IMR-90 (cell line): ENCODE measurements at regions not wholly inside any gene's neighbourhood (a gene's known extent, or its start where the extent isn't known, plus 50 kb on each side); places are given as distances from the start of the nearest gene placed in this dataset.

Experiments
- ATAC-seq: fragments of 200-7000 bp; cut with Tn5 transposase; 2 replicates; pipeline ENCODE4 v1.9.1; 2020; ENCODE audit warnings: low read depth, mild to moderate bottlenecking, moderate library complexity
- BruUV-seq: library from RNA; stranded (reverse); fragments of 400-500 nt; replicated peaks from 2 replicates; lab custom pipeline; 2021; lab: Mats Ljungman, UMichigan
- CTCF ChIA-PET: fragments of 300-600 bp; formaldehyde crosslinking; extraction: SDS; loops from one replicate; lab custom pipeline; 2021; ENCODE audit warnings: antibody characterized with exemption; lab: Yijun Ruan, JAX
- POLR2A ChIA-PET: fragments of 300-600 bp; sonication (Branson Sonifier 250); formaldehyde crosslinking; loops from one replicate; lab custom pipeline; 2022; ENCODE audit warnings: antibody characterized with exemption; ENCODE audit not compliant: unreplicated experiment; lab: Charles Lee
- DNase-seq: peaks from one replicate; pipeline ENCODE4 v3.0.0; 2013
- H2AFZ ChIP-seq: replicated peaks from 2 replicates; pipeline ENCODE3; 2013; ENCODE audit warnings: low read length, mild to moderate bottlenecking; ENCODE audit not compliant: poor library complexity
- H2AK5ac ChIP-seq: 2 replicates; pipeline ENCODE4 v1.6.1; 2013; ENCODE audit warnings: low read depth, low read length, inconsistent platforms
- H2AK9ac ChIP-seq: replicated peaks from 2 replicates; pipeline ENCODE3; 2013; ENCODE audit warnings: mild to moderate bottlenecking, low read depth, low read length, moderate library complexity; ENCODE audit not compliant: poor library complexity
- H2BK120ac ChIP-seq: 2 replicates; pipeline ENCODE4 v1.6.1; 2013; ENCODE audit warnings: low read depth, low read length, inconsistent platforms
- H2BK15ac ChIP-seq: 3 replicates; pipeline ENCODE4 v1.6.1; 2013; ENCODE audit warnings: low read depth, low read length, inconsistent platforms
- H2BK20ac ChIP-seq: 2 replicates; pipeline ENCODE4 v1.6.1; 2013; ENCODE audit warnings: low read depth, mild to moderate bottlenecking, inconsistent platforms, low read length, moderate library complexity
- H2BK5ac ChIP-seq: 2 replicates; pipeline ENCODE4 v1.6.1; 2013; ENCODE audit warnings: mild to moderate bottlenecking, low read depth, low read length, inconsistent platforms; ENCODE audit not compliant: poor library complexity, severe bottlenecking
- H3K14ac ChIP-seq: replicated peaks from 2 replicates; pipeline ENCODE4 v1.6.1; 2013; ENCODE audit warnings: low read depth, low read length, inconsistent platforms
- H3K18ac ChIP-seq: 2 replicates; pipeline ENCODE4 v1.6.1; 2013; ENCODE audit warnings: low read depth, low read length, control low read depth
- H3K23ac ChIP-seq: 2 replicates; pipeline ENCODE4 v1.6.1; 2013; ENCODE audit warnings: low read depth, low read length, inconsistent platforms
- H3K27ac ChIP-seq: 2 replicates; pipeline ENCODE4 v1.5.1; 2013; ENCODE audit warnings: mild to moderate bottlenecking, control low read depth, low read length; ENCODE audit not compliant: insufficient read depth
- H3K27me3 ChIP-seq: 2 replicates; pipeline ENCODE4 v1.6.1; 2013; ENCODE audit warnings: low read length; ENCODE audit not compliant: control insufficient read depth, insufficient read depth
- H3K36me3 ChIP-seq: 2 replicates; pipeline ENCODE4 v1.6.1; 2013; ENCODE audit warnings: low read length, mixed read lengths; ENCODE audit not compliant: control insufficient read depth, insufficient read depth
- H3K4ac ChIP-seq: 2 replicates; pipeline ENCODE4 v1.6.1; 2013; ENCODE audit warnings: low read depth, low read length, inconsistent platforms
- H3K4me1 ChIP-seq: 2 replicates; pipeline ENCODE4 v1.6.1; 2013; ENCODE audit warnings: low read length, mixed read lengths; ENCODE audit not compliant: control insufficient read depth, insufficient read depth
- H3K4me2 ChIP-seq: 2 replicates; pipeline ENCODE4 v1.6.1; 2013; ENCODE audit warnings: low read depth, mild to moderate bottlenecking, control low read depth, low read length, moderate library complexity
- H3K4me3 ChIP-seq: 2 replicates; pipeline ENCODE4 v1.5.1; 2013; ENCODE audit warnings: low read depth, mild to moderate bottlenecking, control low read depth, low read length, moderate library complexity; ENCODE audit not compliant: insufficient read depth
- H3K56ac ChIP-seq: 2 replicates; pipeline ENCODE4 v1.6.1; 2013; ENCODE audit warnings: low read length, inconsistent platforms; ENCODE audit not compliant: insufficient read depth; ENCODE audit errors: extremely low read depth
- H3K79me1 ChIP-seq, 2 experiments: 2 replicates each; pipeline ENCODE4 v1.6.1; 2013; ENCODE audit warnings: low read length in 2 of 2, inconsistent platforms in 1 of 2, low read depth in 1 of 2
- H3K9ac ChIP-seq: 2 replicates; pipeline ENCODE4 v1.6.1; 2013; ENCODE audit warnings: low read depth, low read length, control low read depth
- H3K9me1 ChIP-seq: 2 replicates; pipeline ENCODE4 v1.6.1; 2013; ENCODE audit warnings: low read length, inconsistent platforms; ENCODE audit not compliant: insufficient read depth
- H3K9me3 ChIP-seq: 2 replicates; pipeline ENCODE4 v1.6.1; 2013; ENCODE audit warnings: low read length; ENCODE audit not compliant: control insufficient read depth, insufficient read depth
- H4K20me1 ChIP-seq: 2 replicates; pipeline ENCODE4 v1.6.1; 2013; ENCODE audit warnings: low read length, inconsistent platforms; ENCODE audit not compliant: insufficient read depth
- H4K5ac ChIP-seq: 2 replicates; pipeline ENCODE4 v1.6.1; 2013; ENCODE audit warnings: mild to moderate bottlenecking, low read depth, low read length, control low read depth
- H4K8ac ChIP-seq, 2 experiments: 2 replicates each; pipeline ENCODE4 v1.6.1; 2013; ENCODE audit warnings: low read depth in 2 of 2, low read length in 2 of 2, control low read depth in 1 of 2, inconsistent platforms in 1 of 2
- H4K91ac ChIP-seq: 2 replicates; pipeline ENCODE4 v1.6.1; 2013; ENCODE audit warnings: low read depth, low read length, inconsistent platforms; ENCODE audit not compliant: insufficient read depth
- BHLHE40 ChIP-seq: fragments of 150-350 bp; IDR thresholded peaks from 2 replicates; pipeline ENCODE4 v1.6.1; 2016; ENCODE audit warnings: mild to moderate bottlenecking, low read depth, low read length
- CTCF ChIP-seq: conservative IDR thresholded peaks from 2 replicates; pipeline ENCODE4 v1.5.1; 2012; ENCODE audit warnings: mild to moderate bottlenecking, low read depth, low read length, improper control_type of control experiment
- FOS ChIP-seq: fragments of 150-350 bp; IDR thresholded peaks from 2 replicates; pipeline ENCODE4 v1.6.1; 2016; ENCODE audit warnings: low read depth, low read length
- MAZ ChIP-seq: IDR thresholded peaks from 2 replicates; pipeline ENCODE4 v1.6.1; 2012; ENCODE audit warnings: low read depth, mild to moderate bottlenecking, low read length, improper control_type of control experiment, moderate library complexity, borderline replicate concordance
- POLR2A ChIP-seq: IDR thresholded peaks from 2 replicates; pipeline ENCODE4 v1.6.1; 2012; ENCODE audit warnings: mild to moderate bottlenecking, low read depth, low read length
- RCOR1 ChIP-seq: IDR thresholded peaks from 2 replicates; pipeline ENCODE4 v1.6.1; 2012; ENCODE audit warnings: mild to moderate bottlenecking, low read length, improper control_type of control experiment; ENCODE audit not compliant: insufficient replicate concordance
- RFX5 ChIP-seq: IDR thresholded peaks from 2 replicates; pipeline ENCODE4 v1.8.0; 2012; ENCODE audit warnings: low read depth, mild to moderate bottlenecking, low read length, moderate library complexity
- WGBS, 2 experiments: methylation state at CpG; one replicate each; pipeline versions ENCODE4 v1.1.5 to v1.1.7; 2013; ENCODE audit warnings: missing lambda C conversion rate in 2 of 2; ENCODE audit not compliant: insufficient read length in 1 of 2; ENCODE audit errors: extremely low coverage in 2 of 2; 5-methylcytosine and 5-hydroxymethylcytosine counted together
- dilution Hi-C: fragments of 300-500 bp; cut with HindIII; formaldehyde crosslinking; loops from one replicate; pipeline ENCODE4 v1.14.3; 2018; ENCODE audit warnings: low sequenced_read_pairs; ENCODE audit not compliant: unreplicated experiment
- in situ Hi-C: fragments of 300-500 bp; cut with MboI; formaldehyde crosslinking; loops from 3 replicates; pipeline ENCODE4 v1.14.3; 2019; ENCODE audit warnings: low sequenced_read_pairs, inconsistent platforms, mixed read lengths
- intact Hi-C: fragments of 100-400 bp; cut with micrococcal nuclease; formaldehyde crosslinking; loops from 2 replicates; pipeline ENCODE4 v1.10.0; 2022

DNA sequence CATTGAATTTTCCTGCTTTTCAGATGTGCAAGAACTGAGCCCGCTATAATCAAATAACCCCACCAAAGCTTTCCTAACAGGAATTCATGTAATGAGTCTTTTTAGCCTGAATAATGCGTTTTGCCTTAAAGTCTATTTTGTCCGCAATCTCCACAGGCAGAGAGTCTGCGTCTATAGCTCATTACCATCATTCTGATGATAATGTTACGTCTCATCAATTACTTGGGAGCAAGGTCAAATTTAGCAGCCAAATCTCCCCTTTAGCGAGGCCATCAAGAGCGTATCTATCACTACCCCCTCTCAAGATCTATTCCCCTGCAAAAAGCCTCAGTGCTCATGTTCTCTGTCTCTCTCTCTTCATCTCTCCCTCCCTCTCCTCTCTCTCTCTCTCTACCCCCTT lies 416.1 kb downstream of the ZSWIM6 start:
- TF ChIP-seq CTCF (no peak), BHLHE40 (no peak), RCOR1 (no peak), RFX5 (no peak), POLR2A (no peak), MAZ (no peak), FOS (no peak)
- no peak overlapping the region for H4K5ac ChIP-seq
- dilution Hi-C loops (no loop called here), in situ Hi-C loops (no loop called here), intact Hi-C loops (no loop called here)
- no peak overlapping the region for H2BK5ac ChIP-seq
- H3K4me1 ChIP-seq: no peaks in the 10 kb centered on the region
- no peak overlapping the region for H2BK120ac ChIP-seq
- no peak overlapping the region for H3K4me2 ChIP-seq
- no peaks in the 10 kb centered on the region for H3K9me3 ChIP-seq
- H2BK15ac ChIP-seq: no peak overlapping the region
- H3K56ac ChIP-seq: no peak overlapping the region
- H2AK5ac ChIP-seq: no peak overlapping the region
- H3K27me3 ChIP-seq: no peaks in the 10 kb centered on the region
- H4K8ac ChIP-seq: no peak overlapping the region
- no peak overlapping the region for H3K18ac ChIP-seq
- H4K91ac ChIP-seq: no peak overlapping the region
- H3K9ac ChIP-seq: no peak overlapping the region
- ChIA-PET CTCF (no interaction called here), POLR2A (no interaction called here)
- H3K36me3 ChIP-seq: no peaks in the 10 kb centered on the region
- DNase-seq (no peak), ATAC-seq (no peak)
- H3K4me3 ChIP-seq: no peak overlapping the region
- H3K14ac ChIP-seq: no peak overlapping the region
- H4K20me1 ChIP-seq: no peaks in the 10 kb centered on the region
- H3K9me1 ChIP-seq: no peaks in the 10 kb centered on the region
- H3K4ac ChIP-seq: no peak overlapping the region
- no peak overlapping the region for H2BK20ac ChIP-seq
- no peak overlapping the region for H2AK9ac ChIP-seq
- no peaks in the 10 kb centered on the region for H3K79me1 ChIP-seq
- H2AFZ ChIP-seq: no peak overlapping the region
- no CpG with 5 or more reads among the region's 7 CpGs for WGBS, 2 experiments
- no TSS peak for BruUV-seq
- H3K23ac ChIP-seq: no peak overlapping the region
- no peak overlapping the region for H3K27ac ChIP-seq
